Ammon's horn (tissue), 1 donor: ENCODE measurements at regions not wholly inside any gene's neighbourhood (a gene's known extent, or its start where the extent isn't known, plus 50 kb on each side); places are given as distances from the start of the nearest gene placed in this dataset.
A peak's percentile ranks its signal among the peaks of the same experiment; 100 is the strongest.

Experiments
- DNase-seq: peaks from one replicate; pipeline ENCODE4 v3.0.0-alpha.2; 2016; ENCODE audit warnings: low spot score

- DNase-seq = no peak
Observed at GRCh38 chr2:6203291-6203959, 511.2 kb downstream of the SOX11 start.

- no peak for DNase-seq
Observed at GRCh38 chr2:6206882-6207281, 514.7 kb downstream of the SOX11 start.

- DNase-seq = no peak
Observed at GRCh38 chr2:6211236-6211635, 519.1 kb downstream of the SOX11 start.

- DNase-seq = no peak
Observed at GRCh38 chr2:6212491-6212890, 520.3 kb downstream of the SOX11 start.

GRCh38 chr2:6213056-6213780, 521.0 kb downstream of the SOX11 start:
- DNase-seq = no peak

GRCh38 chr2:6214471-6214870, 522.3 kb downstream of the SOX11 start:
- no peak for DNase-seq

GRCh38 chr2:6215053-6215452, 522.9 kb downstream of the SOX11 start:
- DNase-seq = no peak

- DNase-seq = no peak
Observed at GRCh38 chr2:6216234-6216633, 524.0 kb downstream of the SOX11 start.

GRCh38 chr2:6218926-6219325, 526.7 kb downstream of the SOX11 start:
- no peak for DNase-seq

GRCh38 chr2:6219906-6220305, 527.7 kb downstream of the SOX11 start:
- DNase-seq = no peak

- no peak for DNase-seq
Observed at GRCh38 chr2:6222296-6222695, 530.1 kb downstream of the SOX11 start.

- DNase-seq = no peak
Observed at GRCh38 chr2:6224267-6224666, 532.1 kb downstream of the SOX11 start.

GRCh38 chr2:6228251-6228650, 536.1 kb downstream of the SOX11 start:
- DNase-seq = no peak

GRCh38 chr2:6231166-6231565, 539.0 kb downstream of the SOX11 start:
- DNase-seq = no peak

GRCh38 chr2:6233993-6234392, 541.8 kb downstream of the SOX11 start:
- DNase-seq = peak; percentile 31

GRCh38 chr2:6234702-6235101, 542.5 kb downstream of the SOX11 start:
- no peak for DNase-seq

- no peak for DNase-seq
Observed at GRCh38 chr2:6236317-6236716, 544.1 kb downstream of the SOX11 start.

GRCh38 chr2:6237039-6237660, 545.0 kb downstream of the SOX11 start:
- no peak for DNase-seq

GRCh38 chr2:6249557-6249956, 557.4 kb downstream of the SOX11 start:
- DNase-seq = no peak

- no peak for DNase-seq
Observed at GRCh38 chr2:6254441-6254840, 562.3 kb downstream of the SOX11 start.

- DNase-seq = no peak
Observed at GRCh38 chr2:6264198-6264597, 572.0 kb downstream of the SOX11 start.

- DNase-seq = no peak
Observed at GRCh38 chr2:6281524-6281923, 584.2 kb downstream of the CMPK2 start.

- DNase-seq = no peak
Observed at GRCh38 chr2:6283259-6283658, 582.4 kb downstream of the CMPK2 start.
